NCI-H2227 (cell line): ENCODE measurements at regions not wholly inside any gene's neighbourhood (a gene's known extent, or its start where the extent isn't known, plus 50 kb on each side); places are given as distances from the start of the nearest gene placed in this dataset.

Experiments used
- DNase-seq: peaks from one replicate; lab custom pipeline; 2025; ENCODE audit not compliant: unreplicated experiment; lab: John Stamatoyannopoulos, UW

GRCh38 chr16:77132051-77132618, 58.9 kb upstream of the MON1B start:
- no peak for DNase-seq

DNA sequence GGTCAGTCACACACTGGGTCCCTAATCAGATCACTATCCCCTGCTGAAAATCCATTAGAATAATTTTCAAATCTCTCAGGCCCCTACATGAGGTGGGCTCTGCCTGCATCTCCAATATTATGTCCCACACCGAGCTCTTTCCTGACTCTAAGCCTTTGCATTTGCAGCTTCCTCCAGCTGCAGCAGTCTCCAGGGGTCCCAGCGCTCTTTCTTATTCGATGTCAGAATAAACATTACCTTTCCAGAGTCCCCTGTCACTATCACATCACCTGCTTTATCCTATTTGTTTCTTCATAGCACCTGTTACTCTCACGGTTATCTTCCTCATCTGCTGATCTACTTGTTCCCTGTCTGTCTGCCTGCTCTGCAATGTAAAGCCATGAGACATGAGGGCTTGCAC, 57.3 kb upstream of the MON1B start:
- no peak for DNase-seq

DNA sequence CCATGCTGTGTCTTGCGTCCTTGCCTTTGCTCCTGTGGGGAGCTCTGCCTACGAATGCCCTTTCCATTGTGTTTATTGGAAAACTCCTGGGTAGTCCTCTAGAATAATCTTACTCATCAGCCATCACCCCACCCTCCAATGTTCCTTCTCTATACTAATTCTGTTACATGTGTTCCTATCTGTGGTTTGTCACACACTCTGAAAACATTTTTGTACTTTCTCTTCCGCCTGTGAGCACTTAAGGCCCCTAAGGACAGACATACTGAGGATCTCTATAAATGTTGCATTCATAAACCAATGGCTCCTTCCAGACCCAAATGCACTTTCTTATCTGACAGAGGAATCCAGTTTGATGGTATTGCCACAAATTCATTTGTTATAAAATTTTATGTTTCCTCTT, 53.9 kb upstream of the MON1B start:
- no peak for DNase-seq
